ENCODE measurements at regions not wholly inside any gene's neighbourhood (a gene's known extent, or its start where the extent isn't known, plus 50 kb on each side); places are given as distances from the start of the nearest gene placed in this dataset.

- DNase-seq, result no peak
Measured at GRCh38 chr1:14545422-14546025, 53.0 kb upstream of the KAZN start.

DNA sequence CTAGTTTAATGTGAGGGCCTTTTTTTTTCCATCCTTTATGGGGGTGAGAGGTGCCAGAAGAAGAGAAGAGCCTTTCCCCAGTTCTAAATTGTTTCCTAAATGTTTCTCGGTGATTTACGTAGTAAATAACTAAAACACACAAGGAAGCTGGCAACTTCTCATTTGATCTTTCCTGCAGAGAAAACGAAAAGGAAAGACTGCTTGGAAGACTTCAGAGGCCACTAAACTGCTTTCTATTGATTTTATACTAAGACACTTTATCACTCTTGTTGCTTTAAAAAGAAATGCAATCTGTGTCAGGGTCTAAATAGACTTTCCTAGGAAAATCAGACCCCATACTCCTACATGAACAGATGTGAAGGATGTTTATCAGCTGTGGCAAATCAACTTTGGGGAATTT, 52.1 kb upstream of the KAZN start:
- DNase-seq, result no peak

Measured in DMS53 (cell line).